ENCODE measurements at regions not wholly inside any gene's neighbourhood (a gene's known extent, or its start where the extent isn't known, plus 50 kb on each side); places are given as distances from the start of the nearest gene placed in this dataset.

DNA sequence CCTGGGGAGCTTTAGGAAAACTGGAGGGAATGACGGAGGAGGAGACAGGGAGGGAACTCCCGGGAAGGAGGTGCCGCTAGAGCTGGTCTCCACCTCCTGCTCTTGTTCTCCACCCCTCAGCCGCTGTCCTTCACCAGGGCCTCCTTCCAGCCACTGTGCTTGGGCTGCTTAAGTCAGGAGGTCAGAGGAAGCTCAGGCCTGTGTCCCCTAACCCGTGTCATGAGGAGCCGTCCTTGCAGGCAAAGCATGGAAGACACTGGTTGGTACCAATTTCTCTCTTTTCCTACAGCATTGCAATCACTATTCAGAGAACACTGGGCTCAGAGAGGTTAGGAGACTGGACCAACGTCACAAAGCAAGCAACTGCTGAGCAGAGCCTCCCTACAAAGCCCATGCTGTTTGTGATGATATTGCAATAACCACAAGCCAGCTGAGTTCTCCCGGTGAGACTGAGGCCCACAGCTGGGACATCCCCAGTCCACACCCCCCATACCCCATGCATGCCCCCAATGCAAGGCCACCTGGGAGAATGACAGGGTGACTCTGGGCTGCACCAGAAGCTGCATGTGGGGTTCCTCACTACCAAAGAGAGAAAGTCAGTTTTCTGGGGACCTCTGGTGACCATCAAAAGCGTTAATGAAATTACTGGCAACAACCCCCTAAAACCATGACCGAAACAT lies 427.5 kb downstream of the NPHP4 start:
- DNase-seq, result no peak

DNA sequence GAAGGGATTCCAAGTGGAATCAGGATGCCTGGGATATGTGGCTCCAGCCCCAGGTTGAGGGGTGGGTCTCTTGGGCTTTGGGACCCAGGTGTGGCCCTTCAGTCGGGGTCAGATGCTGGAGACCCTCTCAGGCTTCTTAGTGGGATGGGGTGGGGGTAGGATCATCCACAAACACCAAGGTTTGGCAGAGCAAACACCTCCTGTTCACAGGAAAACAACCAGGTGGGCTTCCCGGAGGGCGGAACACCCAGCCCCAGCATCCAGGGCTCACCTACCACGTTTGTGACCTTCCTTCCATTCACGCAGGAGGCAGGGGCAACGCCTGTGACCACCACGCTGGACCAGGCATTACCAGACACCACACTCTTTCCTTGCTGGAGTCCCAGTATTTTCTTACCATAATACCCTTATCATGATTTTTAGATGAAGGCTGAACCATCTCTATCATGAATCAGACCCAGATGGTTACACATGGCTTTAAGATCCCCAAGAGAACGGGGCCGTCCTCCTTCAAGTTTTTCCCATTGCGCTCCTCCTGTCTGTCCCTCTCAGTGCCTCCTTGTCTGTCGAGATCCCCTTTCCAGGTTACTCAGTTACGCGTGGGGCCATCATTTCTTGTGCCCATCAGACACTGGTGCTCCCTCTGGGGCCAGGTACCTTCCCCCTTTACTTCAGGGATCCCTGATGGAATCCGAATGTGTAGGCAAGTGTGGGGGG lies 428.2 kb downstream of the NPHP4 start:
- DNase-seq, result no peak

DNA sequence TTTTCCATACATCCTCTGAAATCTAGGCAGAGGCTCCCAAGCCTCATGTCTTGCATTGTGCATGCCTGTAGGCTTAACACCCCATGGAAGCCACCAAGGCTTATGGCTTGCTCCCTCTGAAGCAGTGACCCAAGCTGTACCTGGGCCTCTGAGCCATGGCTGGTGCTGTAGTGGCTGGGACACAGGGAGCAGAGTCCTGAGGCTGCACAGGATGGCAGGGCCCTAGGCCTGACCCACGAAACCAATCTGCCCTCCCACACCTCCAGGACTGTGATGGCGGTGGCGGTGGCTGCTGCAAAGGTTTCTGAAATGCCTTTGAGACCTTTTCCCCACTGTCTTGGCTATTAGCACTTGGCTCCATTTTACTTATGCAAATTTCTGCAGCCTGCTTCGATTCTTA lies 429.5 kb downstream of the NPHP4 start:
- no peak for DNase-seq

DNA sequence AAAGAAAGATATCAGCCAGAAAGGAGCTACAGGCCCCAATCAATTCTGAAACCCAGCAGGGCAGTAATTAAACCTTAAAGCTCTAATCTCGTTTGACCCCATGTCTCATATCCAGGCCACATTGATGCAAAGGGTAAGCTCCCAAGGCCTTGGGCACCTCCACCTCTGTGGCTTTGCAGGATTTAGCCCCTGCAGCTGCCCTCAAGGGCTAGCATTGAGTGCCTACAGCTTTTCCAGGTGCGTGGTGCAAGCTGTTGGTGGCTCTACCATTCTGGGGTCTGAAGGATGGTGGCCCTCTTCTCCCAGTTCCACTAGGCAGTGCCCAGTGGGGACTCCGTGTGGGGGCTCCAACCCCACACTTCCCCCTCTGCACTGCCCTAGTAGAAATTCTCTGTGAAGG lies 429.9 kb downstream of the NPHP4 start:
- DNase-seq, result no peak

DNA sequence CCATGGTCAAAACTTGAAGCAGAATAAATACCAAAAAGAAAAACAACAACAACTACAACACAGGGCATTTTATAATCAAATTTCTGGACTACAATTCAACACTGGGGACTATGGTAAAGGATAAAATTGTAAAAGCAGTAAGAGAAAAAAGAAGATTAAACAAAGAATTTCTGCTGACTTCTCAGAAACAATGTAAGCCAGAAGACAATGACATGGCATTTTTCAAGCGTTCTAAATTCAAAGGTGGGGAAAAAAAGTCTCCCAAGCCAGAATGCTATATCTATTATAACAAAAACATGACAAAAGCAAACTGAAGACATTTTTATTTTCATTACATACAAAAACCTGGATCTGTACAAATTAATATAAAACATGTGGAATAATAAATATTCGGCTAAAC lies 433.1 kb downstream of the NPHP4 start:
- no peak for DNase-seq

DNA sequence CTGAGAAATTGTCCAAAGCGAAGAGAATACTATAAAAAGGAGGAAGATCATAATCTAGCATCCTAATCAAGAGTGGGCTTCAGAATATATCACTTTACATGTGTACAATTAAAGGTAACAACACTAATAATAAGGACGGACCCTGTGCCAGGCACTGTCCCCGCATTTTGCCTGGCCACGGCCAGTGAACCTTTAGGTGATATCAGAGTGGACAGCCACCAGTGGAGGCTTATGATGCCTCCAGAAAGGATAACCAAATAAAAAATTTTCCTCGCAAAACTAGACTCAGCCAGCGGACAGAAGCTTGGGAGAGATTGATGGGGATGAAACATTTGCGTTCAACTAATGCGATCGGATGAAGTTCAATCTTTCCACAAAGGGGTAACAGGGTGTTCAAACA lies 436.4 kb downstream of the NPHP4 start:
- DNase-seq, result no peak

DNA sequence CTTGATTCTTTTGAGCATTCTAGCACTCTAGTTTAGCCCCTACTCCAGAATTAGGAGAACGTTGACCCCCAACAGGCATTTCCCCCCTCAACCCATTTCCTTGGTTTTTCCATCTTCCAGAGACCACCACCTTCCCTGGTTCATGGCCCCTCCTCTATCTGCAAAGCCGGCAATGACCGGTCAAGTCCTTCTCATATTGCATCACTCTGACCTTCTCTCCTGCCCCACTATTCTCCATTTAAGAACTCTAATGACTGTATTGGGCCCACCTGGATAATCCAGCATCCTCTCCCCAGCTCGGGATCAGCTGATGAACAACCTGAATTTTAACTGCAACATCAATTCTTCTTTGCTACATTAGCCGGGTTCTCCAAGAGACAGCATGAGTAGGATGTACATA lies 437.4 kb downstream of the NPHP4 start:
- no peak for DNase-seq

DNA sequence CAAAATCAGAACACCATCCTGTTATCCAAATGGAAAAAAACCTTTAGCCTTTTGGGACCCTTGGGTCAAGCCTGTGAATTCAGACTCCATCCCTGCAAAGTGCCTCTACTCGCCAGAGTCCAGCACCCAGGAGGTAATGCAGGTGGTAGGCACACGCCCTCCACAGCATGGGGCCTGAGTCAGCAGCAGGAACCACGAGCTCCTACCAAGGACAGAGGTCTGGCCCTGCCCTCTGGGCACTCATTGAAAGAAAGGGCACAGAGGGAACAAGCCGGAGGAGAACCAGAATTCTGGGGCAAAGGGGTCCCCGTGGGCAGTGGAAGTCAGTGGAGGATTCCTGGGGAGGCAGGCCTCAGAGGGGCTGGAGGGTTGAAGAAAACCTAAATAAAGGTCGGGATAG lies 438.1 kb downstream of the NPHP4 start:
- no peak for DNase-seq

DNA sequence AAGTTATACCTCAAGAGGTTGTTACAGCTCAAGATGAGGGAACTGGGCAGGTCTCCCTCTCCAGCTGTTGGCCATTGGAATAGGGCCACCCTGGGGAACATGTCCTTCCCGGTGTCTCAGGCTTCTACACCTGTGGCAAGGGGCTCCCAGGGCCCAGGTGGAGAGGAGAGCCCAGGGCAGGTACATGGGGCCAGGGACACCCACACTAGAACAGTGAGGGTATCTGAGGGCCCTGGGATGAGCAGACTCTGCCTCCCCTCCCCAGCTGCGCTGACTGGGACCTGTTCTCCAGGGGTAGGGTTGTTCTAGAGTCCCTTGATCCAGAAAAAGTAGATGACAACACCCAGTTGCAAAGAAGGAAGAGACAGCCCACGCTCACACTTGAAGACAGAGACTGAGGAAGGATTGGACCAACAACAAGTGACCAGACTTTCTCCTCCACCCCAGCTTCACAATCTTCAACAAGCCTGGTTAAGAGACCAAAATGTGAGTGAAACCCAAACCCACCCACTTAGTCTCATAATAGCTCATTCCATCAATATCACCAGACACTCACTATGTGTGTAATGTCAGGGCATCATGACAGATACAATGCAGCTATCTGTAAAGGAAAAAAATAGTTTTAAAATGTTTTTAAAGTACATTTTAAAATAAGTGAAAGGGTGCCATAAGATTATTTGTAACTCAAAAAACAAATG lies 439.3 kb downstream of the NPHP4 start:
- no peak for DNase-seq

DNA sequence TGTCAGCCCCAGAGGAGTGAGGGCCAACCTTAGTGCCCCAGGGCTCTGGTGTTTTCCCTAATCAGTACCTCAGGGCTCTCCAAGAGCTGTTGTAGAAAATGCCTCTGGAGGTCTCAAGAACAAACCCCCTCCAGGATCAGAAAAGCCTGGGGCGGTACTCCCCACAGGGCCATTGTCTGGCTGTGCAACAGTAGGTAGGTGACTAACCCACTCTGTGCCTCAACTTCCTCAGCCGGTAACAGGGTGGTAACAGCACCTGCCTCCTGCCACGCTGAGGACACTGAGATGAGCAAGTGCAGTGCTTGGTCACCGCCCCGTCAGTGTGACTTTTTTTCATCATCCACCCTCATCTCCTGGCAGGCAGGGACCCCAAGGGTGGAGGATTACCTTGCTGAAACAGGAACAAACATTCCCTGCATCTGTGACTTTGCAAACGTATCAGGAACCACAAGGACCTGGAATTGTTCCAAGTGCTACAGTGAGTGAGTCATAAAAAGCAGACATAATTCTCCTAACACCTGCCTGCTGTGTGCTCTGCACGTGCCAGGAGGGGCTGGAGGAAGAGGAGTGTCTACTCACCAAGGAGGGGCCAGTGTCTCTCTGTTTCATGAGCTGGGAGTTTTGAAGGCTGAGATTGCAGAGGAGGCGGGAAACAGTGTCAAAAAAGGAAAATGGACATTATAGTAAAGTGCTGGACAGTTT lies 440.8 kb downstream of the NPHP4 start:
- no peak for DNase-seq

DNA sequence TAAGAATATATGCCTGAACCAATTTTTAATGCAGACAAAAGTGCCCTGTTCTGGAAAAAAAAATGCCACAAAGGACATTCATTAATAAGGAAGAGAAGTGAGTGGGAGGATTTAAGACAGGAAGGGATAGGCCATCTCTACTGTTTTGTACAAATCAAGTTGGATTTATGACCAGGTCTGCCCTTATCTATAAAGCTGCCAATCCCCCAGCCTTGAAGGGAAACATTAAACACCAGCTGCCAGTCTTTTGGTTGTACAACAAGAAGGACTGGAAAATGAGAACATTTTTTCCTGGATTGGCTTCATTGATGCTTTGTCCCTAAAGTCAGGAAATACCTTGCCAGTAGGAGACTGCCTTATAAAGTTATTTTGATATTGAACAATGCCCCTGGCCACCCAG lies 444.0 kb downstream of the NPHP4 start:
- DNase-seq, result no peak

DNA sequence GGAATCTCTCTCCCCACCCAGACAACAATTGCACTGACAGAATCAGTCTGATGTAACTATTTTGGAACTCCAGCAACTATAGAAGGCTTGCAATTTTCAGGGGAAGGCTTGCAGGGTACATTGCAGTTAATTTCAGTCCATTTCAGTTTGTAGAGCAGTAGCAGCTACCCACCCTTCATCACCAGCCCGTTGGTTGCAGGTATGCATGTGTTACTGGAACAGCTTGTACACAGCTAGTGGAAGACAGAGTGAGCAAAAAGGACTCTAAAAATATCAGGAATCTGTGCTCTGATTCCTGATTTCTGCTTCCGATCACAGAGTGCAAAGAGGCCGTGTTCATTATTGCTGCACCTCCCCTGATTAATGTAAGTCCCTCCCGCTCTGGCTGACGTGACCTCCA lies 449.0 kb downstream of the NPHP4 start:
- DNase-seq, result no peak

DNA sequence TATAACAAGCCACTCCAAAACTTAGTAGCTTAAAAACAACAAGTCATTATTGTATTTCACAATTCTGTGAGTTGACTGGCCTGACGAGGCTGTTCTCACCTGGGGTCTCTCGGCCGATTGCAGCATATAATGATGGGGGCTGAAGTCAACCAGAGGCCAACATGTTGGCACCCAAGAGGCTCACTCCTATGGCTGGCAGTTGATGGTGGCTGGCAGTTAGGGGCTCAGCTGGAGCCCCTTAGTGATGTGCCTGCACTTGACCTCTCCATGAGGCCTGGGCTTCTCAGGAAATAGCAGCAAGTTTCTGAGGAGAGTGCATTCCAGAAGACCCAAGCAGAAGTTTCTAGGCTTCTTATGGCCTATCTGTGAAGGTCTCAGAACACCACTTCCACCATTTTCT lies 459.4 kb downstream of the NPHP4 start:
- DNase-seq, result no peak

DNA sequence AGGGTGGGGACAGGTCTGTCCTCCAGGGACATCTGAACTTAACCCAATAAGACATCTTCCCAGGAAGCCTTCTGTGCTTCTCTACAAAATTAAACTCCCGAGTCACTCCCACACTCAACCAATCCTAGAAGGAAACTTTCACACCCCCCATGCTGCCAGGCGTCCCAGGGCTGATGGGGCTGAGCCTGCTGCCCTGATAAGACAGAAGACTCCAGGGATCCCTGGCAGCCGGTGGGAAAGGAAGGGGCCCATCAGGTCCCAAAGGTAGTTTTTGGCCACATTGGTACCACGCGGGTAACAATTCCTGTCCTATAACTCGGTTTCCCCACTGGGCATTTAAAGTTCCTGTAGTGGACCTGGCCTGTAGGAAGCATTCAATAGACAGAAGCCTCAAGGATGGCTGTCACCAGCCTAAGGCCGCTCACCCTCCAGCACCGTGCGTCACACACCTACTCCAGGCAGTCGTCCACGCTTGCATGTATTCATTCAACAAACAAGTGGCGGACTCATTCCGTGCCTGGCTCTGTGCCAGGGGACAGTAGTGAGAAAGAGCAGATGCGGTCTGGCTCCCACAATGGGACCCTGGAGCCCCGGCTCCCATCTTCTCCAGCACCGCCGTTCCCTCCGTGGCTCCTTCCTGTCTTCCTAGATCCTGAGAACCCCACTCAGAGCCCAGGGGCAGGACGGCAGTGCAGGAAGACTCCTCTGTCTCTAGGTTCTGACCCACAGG lies 465.2 kb downstream of the NPHP4 start:
- DNase-seq, result no peak

DNA sequence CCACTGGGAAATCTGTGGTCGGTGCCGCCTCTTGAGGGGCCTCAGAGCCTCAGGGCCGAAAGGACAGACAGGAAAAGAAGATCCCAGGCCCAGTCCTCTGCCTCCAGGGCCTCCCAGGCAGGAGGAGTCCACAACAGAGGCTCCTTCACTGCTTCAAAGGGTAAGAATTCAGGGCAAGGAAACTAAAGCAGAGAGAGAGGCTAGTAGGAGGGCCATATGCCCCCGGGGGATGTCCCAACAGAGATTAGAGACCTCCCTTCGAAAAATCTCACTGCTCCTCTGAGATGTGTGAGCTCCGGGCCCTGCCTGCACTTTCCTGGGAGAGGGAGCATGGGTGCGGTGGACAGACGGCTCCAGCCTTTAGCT lies 465.9 kb downstream of the NPHP4 start:
- DNase-seq, result no peak

DNA sequence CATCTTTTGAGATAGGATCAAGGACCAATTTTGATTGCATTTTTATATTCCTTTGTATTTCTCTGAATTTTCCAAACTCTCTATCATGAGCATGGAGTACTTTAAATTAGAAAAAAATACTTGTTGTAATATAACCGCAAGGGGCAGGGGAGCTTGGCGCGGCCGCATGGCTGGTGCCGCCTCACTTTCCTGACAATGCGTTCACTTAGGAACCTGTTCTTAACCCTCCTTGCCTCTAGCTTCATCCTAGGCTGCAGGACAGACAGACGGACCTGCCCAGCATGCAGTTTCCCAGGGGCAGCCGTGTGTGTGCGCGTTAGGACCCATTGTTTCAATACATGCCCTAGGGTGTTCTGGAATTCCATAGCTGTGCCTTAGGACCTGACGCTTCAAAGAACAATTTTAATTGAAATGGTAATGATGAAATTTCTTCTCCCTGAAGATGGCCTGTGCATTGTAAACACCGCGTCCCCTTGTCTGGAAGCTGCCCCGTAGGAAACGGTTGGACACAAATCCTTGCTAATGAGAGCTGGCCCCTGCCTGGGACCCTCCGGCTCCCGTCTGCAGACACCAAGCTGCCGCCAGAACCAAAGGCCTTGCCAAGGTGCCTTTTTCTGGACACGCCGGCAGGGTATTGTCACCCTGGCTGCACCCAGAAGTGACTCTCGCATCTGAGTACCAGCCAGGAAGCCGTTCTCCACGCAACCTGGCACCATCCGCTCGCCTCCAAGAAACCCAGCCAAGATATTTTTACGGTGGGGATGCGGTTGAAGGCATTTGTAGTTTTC lies 466.4 kb downstream of the NPHP4 start:
- no peak for DNase-seq

DNA sequence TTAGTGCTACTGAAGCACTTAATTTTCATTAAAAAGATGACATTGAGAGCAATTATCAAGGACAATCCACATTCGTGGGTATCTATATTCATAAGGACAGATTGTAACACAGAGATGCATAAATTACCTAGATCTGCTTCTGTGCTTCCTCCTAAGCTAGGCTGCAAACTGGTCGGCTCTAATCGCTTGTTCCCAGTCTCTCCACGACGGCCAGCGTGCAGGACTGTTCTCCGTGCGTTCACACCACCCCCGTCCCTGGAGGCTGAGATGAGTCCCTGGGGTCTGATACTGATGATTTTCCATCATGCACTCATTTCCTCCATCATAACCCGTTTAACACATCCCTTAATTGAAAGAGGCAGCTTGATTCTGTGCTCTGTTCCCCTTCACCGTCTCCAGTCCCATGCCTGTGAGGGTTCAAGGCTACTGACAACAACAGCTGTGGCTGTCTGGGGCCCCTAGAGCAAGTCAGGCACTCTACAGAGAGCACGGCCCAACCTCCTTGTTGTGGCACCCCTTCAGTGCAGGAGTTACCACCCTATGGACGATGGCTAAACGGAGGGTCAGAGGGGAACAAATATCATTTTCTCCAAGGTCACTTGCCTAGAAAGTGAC lies 469.6 kb downstream of the NPHP4 start:
- no peak for DNase-seq

DNA sequence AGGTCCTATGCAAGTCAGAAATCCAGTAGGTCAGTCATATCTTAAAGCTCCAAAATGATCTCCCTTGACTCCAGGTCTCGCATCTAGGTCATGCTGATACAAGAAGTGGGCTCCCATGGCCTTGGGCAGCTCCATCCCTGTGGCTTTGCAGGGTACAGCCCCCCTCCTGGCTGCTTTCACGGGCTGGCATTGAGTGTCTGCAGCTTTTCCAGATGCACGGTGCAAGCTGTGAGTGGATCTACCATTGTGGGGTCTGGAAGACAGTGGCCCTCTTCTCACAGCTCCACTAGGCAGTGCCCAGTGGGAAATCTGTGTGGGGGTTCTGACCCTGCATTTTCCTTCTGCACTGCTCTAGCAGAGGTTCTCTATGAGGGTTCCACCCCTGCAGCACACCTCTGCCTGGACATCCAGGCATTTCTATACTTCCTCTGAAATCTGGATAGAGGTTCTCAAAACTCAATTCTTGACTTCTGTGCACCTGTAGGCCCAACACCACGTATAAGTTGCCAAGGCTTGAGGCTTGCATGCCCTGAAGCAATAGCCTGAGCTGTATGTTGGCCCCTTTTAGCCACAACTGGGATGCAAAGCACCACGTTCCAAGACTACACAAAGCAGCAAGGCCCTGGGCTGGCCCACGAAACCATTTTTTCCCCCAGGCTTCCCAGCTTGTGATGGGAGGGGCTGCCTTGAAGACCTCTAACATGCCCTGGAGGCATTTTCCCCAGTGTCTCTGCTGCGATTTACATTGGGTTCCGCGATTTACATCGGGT lies 472.7 kb downstream of the NPHP4 start:
- no peak for DNase-seq

DNA sequence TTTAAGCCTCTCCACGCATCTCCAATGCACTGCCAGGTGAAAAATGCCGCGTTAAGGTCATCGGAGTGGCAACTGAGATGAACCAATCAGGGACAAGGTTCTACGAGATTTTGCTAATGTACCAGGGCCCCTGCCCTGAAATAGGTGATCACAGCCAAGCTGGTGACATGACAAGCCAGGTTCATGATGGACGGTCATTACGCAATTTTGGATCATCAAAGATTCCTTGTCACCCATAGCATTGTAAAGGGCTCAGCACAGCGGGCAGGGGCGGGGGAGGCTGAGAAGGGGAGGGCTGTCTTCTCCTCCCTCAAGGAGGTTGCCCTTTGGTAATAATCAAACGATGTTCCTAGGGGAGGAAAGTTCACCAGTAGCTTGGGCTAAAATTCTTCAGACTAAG lies 475.5 kb downstream of the NPHP4 start:
- DNase-seq, result no peak

DNA sequence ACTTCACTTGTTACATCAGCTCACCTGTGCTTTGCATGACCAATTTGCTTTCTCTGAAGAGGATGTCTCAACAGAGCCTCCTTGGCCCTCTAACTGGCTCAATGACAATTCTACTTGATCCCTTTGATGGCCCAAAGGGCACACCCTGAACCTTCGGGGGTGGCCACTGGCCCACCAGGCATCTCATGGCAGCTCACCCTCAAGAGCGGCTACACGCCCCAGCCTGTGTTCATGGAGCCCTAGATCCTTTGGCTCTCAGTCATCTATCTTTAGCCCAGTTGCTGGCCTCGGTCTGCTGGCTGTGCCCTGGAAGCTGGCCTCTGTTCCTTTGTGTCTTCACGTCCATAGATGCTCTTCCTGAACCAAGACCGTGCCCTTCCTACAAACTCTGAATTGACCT lies 476.7 kb downstream of the NPHP4 start:
- DNase-seq, result no peak

Data from fibroblast of skin of scalp (primary cell).